OCI-LY7 (cell line): ENCODE measurements at regions not wholly inside any gene's neighbourhood (a gene's known extent, or its start where the extent isn't known, plus 50 kb on each side); places are given as distances from the start of the nearest gene placed in this dataset.

ENCODE experiments used
- BruUV-seq: library from RNA; stranded (reverse); fragments of 400-500 nt; replicated peaks from 2 replicates; lab custom pipeline; 2021; lab: Mats Ljungman, UMichigan
- CTCF ChIA-PET: fragments of 300-600 bp; sonication (Branson Sonifier 250); formaldehyde crosslinking; loops from one replicate; lab custom pipeline; 2022; ENCODE audit warnings: antibody characterized with exemption; ENCODE audit not compliant: unreplicated experiment; lab: Charles Lee
- POLR2A ChIA-PET: fragments of 300-600 bp; sonication (Branson Sonifier 250); formaldehyde crosslinking; loops from one replicate; lab custom pipeline; 2022; ENCODE audit warnings: antibody characterized with exemption; lab: Charles Lee
- DNase-seq: peaks from one replicate; pipeline ENCODE4 v3.0.0-alpha.2; 2015; ENCODE audit warnings: low spot score
- H2AFZ ChIP-seq: fragments of 200-600 bp; sonication (generic), shearing (Covaris generic); 2 replicates; pipeline ENCODE4 v1.6.1; 2014; ENCODE audit warnings: mild to moderate bottlenecking, antibody characterized with exemption, low read length, moderate library complexity
- H3K27ac ChIP-seq: fragments of 200-600 bp; sonication (generic); 2 replicates; pipeline ENCODE4 v1.5.1; 2014; ENCODE audit warnings: mixed run types, low read depth, mild to moderate bottlenecking, moderate library complexity, low read length, inconsistent platforms; ENCODE audit not compliant: poor library complexity, severe bottlenecking
- H3K36me3 ChIP-seq: fragments of 200-600 bp; sonication (generic); 2 replicates; pipeline ENCODE4 v1.6.1; 2014; ENCODE audit warnings: mild to moderate bottlenecking, antibody characterized with exemption, low read length, moderate library complexity, mixed read lengths; ENCODE audit not compliant: insufficient read depth
- H3K4me1 ChIP-seq: fragments of 200-600 bp; sonication (generic); 2 replicates; pipeline ENCODE4 v1.5.1; 2014; ENCODE audit warnings: mild to moderate bottlenecking, low read length; ENCODE audit not compliant: insufficient read depth, poor library complexity, severe bottlenecking
- H3K4me2 ChIP-seq: fragments of 200-600 bp; sonication (generic); 2 replicates; pipeline ENCODE4 v1.6.1; 2014; ENCODE audit warnings: mild to moderate bottlenecking, low read length
- H3K4me3 ChIP-seq: fragments of 200-600 bp; sonication (generic); 2 replicates; pipeline ENCODE4 v1.5.1; 2014; ENCODE audit warnings: mild to moderate bottlenecking, low read depth, low read length; ENCODE audit not compliant: poor library complexity, severe bottlenecking
- H3K79me2 ChIP-seq: fragments of 200-600 bp; sonication (generic); 2 replicates; pipeline ENCODE4 v1.6.1; 2016; ENCODE audit warnings: low read depth, mild to moderate bottlenecking, low read length, moderate library complexity, mixed read lengths; ENCODE audit not compliant: insufficient read depth
- H3K9me2 ChIP-seq: fragments of 200-600 bp; sonication (generic); 2 replicates; pipeline ENCODE4 v1.6.1; 2016; ENCODE audit warnings: mild to moderate bottlenecking, low read length, mixed read lengths; ENCODE audit not compliant: insufficient read depth
- H3K9me3 ChIP-seq: fragments of 200-600 bp; sonication (generic); 2 replicates; pipeline ENCODE4 v1.6.1; 2014; ENCODE audit warnings: mild to moderate bottlenecking, mixed run types, low read length, mixed read lengths
- H4K20me1 ChIP-seq: fragments of 200-600 bp; sonication (generic); 2 replicates; pipeline ENCODE4 v1.6.1; 2014; ENCODE audit warnings: mild to moderate bottlenecking, antibody characterized with exemption, low read length, moderate library complexity, mixed read lengths; ENCODE audit not compliant: insufficient read depth
- CTCF ChIP-seq: fragments of 200-600 bp; sonication (generic); conservative IDR thresholded peaks from 2 replicates; pipeline ENCODE4 v1.5.1; 2014; ENCODE audit warnings: mild to moderate bottlenecking, antibody characterized with exemption, low read length, moderate library complexity, mixed read lengths
- EZH2phosphoT487 ChIP-seq: fragments of 200-600 bp; sonication (generic); IDR thresholded peaks from 2 replicates; pipeline ENCODE4 v1.6.1; 2018; ENCODE audit warnings: low read depth, borderline replicate concordance, mild to moderate bottlenecking, mixed run types, antibody characterized with exemption, low read length, moderate library complexity, mixed read lengths
- intact Hi-C: fragments of 100-400 bp; cut with micrococcal nuclease; formaldehyde crosslinking; loops from one replicate; pipeline ENCODE4 v1.10.0; 2022; ENCODE audit not compliant: unreplicated experiment

- Histone ChIP-seq H3K4me2 (no peak overlapping the region), H3K4me3 (no peak overlapping the region), H3K4me1 (no peaks in the 10 kb centered on the region), H3K27ac (no peak overlapping the region), H3K79me2 (no peaks in the 10 kb centered on the region), H3K36me3 (no peaks in the 10 kb centered on the region), H2AFZ (no peak overlapping the region), H4K20me1 (no peaks in the 10 kb centered on the region), H3K9me3 (no peaks in the 10 kb centered on the region), H3K9me2 (no peaks in the 10 kb centered on the region)
- POLR2A ChIA-PET, result interaction anchor here (1.6 kb wide), 1 partner anchor 11 kb away, joined by 3 read pairs; no protein-coding TSS in a partner anchor
- no peak for TF ChIP-seq EZH2phosphoT487
- no peak for TF ChIP-seq CTCF
- intact Hi-C loops, result no loop called here
- no peak for DNase-seq
- no TSS peak for BruUV-seq
- CTCF ChIA-PET, result no interaction called here
These were observed 396.7 kb upstream of the DAB1 start for GRCh38 chr1:57820356-57821095.

- CTCF ChIA-PET, result no interaction called here
- TF ChIP-seq EZH2phosphoT487 (no peak), CTCF (no peak)
These were observed 396.0 kb upstream of the DAB1 start for GRCh38 chr1:57819893-57820292.

GRCh38 chr1:57803586-57803985 lies 379.7 kb upstream of the DAB1 start:
- no peaks in the 10 kb centered on the region for H4K20me1 ChIP-seq
- intact Hi-C loops, result no loop called here
- H3K9me3 ChIP-seq, result no peaks in the 10 kb centered on the region
- CTCF ChIA-PET, result interaction anchor here (0.5 kb wide), 1 partner anchor 586 kb away, joined by 4 read pairs; no protein-coding TSS in a partner anchor
- DNase-seq, result no peak
- TF ChIP-seq CTCF, result no peak
- no peaks in the 10 kb centered on the region for H3K36me3 ChIP-seq
- POLR2A ChIA-PET, result interaction anchor here (0.6 kb wide), 2 partner anchors 29 to 43 kb away, joined by 3 read pairs; no protein-coding TSS in a partner anchor
- H3K4me3 ChIP-seq, result no peak overlapping the region
- H3K9me2 ChIP-seq, result no peaks in the 10 kb centered on the region
- H3K4me1 ChIP-seq, result no peaks in the 10 kb centered on the region
- no peak overlapping the region for H3K4me2 ChIP-seq
- no peaks in the 10 kb centered on the region for H3K79me2 ChIP-seq
- H3K27ac ChIP-seq, result no peak overlapping the region
- BruUV-seq, result no TSS peak
- no peak overlapping the region for H2AFZ ChIP-seq

More at GRCh38 chr1:57819893-57820292, 396.0 kb upstream of the DAB1 start:
- no TSS peak for BruUV-seq
- intact Hi-C loops, result no loop called here
- H2AFZ ChIP-seq, result no peak overlapping the region
- H3K4me1 ChIP-seq, result no peaks in the 10 kb centered on the region
- no peaks in the 10 kb centered on the region for H4K20me1 ChIP-seq
- no peak overlapping the region for H3K27ac ChIP-seq
- no peaks in the 10 kb centered on the region for H3K9me2 ChIP-seq
- H3K4me2 ChIP-seq, result no peak overlapping the region
- no peak for DNase-seq
- POLR2A ChIA-PET, result interaction anchor here (0.7 to 1.6 kb wide), 2 partner anchors 10 to 506 kb away, joined by 3 read pairs; no protein-coding TSS in a partner anchor
- no peaks in the 10 kb centered on the region for H3K36me3 ChIP-seq
- no peaks in the 10 kb centered on the region for H3K9me3 ChIP-seq
- no peaks in the 10 kb centered on the region for H3K79me2 ChIP-seq
- H3K4me3 ChIP-seq, result no peak overlapping the region
